ELF-1 (cell line): ENCODE measurements at regions not wholly inside any gene's neighbourhood (a gene's known extent, or its start where the extent isn't known, plus 50 kb on each side); places are given as distances from the start of the nearest gene placed in this dataset.
"Not testable (repeated sequence)": the region's sequence is repeated elsewhere in the genome, so short reads cannot be mapped to it uniquely, and the experiment has no call there.

Experiments
- DNase-seq: peaks from one replicate; pipeline ENCODE4 v3.0.0-alpha.2; 2016; ENCODE audit warnings: low read depth, low spot score

DNA sequence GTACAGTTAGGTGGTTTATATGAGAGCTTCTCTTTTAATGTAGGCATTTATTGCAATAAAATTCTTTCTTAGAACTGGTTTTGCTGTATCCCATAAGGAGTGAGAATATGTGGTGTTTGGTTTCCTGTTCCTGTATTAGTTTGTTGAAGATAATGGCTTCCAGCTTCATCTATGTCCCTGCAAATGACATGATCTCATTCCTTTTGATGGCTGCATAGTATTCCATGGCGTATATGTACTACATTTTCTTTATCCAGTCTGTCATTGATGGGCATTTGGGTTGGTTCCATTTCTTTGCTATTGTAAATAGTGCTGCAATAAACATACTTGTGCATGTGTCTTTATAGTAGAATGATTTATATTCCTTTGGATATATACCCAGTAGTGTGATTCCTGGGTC is 106.7 kb upstream of the IRS4 start:
- not testable (repeated sequence) for DNase-seq

DNA sequence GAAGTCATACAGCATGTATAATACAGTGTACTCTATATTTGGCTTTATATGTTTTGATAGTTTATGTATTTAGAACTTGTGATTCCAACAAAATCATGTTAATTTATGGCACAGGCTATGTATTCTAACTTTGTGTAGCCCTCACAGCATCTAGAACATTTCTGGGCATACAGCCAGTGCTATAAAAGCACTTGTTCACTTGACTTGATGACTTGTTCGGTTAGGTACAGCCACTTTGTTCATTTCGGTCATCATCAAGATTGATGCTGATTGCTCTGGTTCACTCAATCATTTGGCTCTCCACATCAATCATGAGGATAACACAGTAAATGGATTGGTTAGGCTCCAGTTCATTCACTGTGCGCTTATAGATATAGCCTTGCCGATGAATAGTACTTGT is 97.6 kb upstream of the IRS4 start:
- no peak for DNase-seq

DNA sequence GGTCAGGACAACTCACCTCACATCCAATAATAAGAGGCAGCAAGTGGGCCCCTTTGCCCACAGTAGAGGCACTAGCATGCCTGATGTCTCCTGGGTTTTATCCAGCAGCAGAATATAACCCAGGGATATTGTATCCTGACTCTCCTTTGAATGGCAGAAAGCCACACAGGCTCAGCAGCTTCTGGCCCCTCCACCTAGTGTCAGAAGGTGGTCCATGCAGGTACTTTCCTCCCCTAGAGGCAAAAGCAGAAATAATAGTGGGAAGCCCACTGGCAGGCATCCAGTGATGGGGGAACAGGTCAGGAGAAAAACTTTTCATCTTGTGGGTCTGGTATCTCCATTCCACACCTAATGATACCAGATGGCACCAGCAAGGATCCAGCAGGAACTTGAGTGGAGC is 75.5 kb upstream of the IRS4 start:
- peak; percentile 30 for DNase-seq

DNA sequence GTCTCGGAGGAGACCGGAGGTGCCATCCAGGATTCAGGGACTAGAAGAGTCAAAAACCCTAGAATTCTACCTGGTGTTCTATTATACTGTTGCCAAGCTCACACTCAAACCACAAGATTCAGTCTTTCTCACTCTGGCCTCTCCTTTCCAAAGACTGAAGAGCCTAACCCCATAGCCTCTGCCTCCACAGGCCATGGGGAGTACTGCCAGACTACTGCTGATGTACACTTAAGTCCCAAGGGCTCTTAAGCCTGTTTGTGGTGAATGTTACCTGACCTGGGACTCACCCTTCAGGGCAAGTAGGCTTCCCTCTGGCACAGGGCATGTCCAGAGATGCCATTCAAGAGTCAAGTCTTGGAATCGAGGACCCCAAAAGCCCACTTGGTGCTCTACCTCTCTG is 58.9 kb upstream of the IRS4 start:
- DNase-seq = no peak
